A673 (cell line): ENCODE measurements at regions not wholly inside any gene's neighbourhood (a gene's known extent, or its start where the extent isn't known, plus 50 kb on each side); places are given as distances from the start of the nearest gene placed in this dataset.

Source experiments
- BruUV-seq: library from RNA; stranded (reverse); fragments of 400-500 nt; replicated peaks from 2 replicates; lab custom pipeline; 2021; lab: Mats Ljungman, UMichigan
- CTCF ChIA-PET: fragments of 300-600 bp; sonication (Branson Sonifier 250); formaldehyde crosslinking; loops from one replicate; lab custom pipeline; 2022; ENCODE audit warnings: antibody characterized with exemption; lab: Charles Lee
- POLR2A ChIA-PET: fragments of 300-600 bp; sonication (Branson Sonifier 250); formaldehyde crosslinking; loops from one replicate; lab custom pipeline; 2022; ENCODE audit warnings: antibody characterized with exemption; ENCODE audit not compliant: low non-redundant PET; lab: Charles Lee
- DNase-seq: peaks from one replicate; pipeline ENCODE4 v3.0.0-alpha.2; 2015; ENCODE audit warnings: low spot score
- H3K27ac ChIP-seq: fragments of 200-600 bp; sonication (generic); 2 replicates; pipeline ENCODE4 v1.5.1; 2016; ENCODE audit warnings: mixed run types, low read depth, mild to moderate bottlenecking, mixed read lengths, antibody characterized with exemption, low read length; ENCODE audit not compliant: poor library complexity, severe bottlenecking
- H3K27me3 ChIP-seq: fragments of 200-600 bp; sonication (generic); replicated peaks from 2 replicates; pipeline ENCODE4 v1.6.1; 2017; ENCODE audit warnings: mixed run types, low read depth, mild to moderate bottlenecking, mixed read lengths, antibody characterized with exemption, low read length; ENCODE audit not compliant: insufficient read depth, poor library complexity
- H3K36me3 ChIP-seq: fragments of 200-600 bp; sonication (generic); 2 replicates; pipeline ENCODE4 v1.6.1; 2016; ENCODE audit warnings: mixed run types, mild to moderate bottlenecking, mixed read lengths, antibody characterized with exemption, low read length; ENCODE audit not compliant: insufficient read depth, poor library complexity, severe bottlenecking
- H3K4me1 ChIP-seq: fragments of 200-600 bp; sonication (generic); 2 replicates; pipeline ENCODE4 v1.6.1; 2017; ENCODE audit warnings: mixed run types, mild to moderate bottlenecking, mixed read lengths, antibody characterized with exemption, low read length; ENCODE audit not compliant: insufficient read depth, poor library complexity, severe bottlenecking
- H3K4me3 ChIP-seq: fragments of 200-600 bp; sonication (generic); 2 replicates; pipeline ENCODE4 v1.5.1; 2016; ENCODE audit warnings: low read depth, mixed run types, mild to moderate bottlenecking, mixed read lengths, low read length; ENCODE audit not compliant: poor library complexity, severe bottlenecking
- H3K9me3 ChIP-seq: fragments of 200-600 bp; sonication (generic); 2 replicates; pipeline ENCODE4 v1.6.1; 2016; ENCODE audit warnings: mixed run types, low read depth, mild to moderate bottlenecking, mixed read lengths, antibody characterized with exemption, low read length; ENCODE audit not compliant: poor library complexity, severe bottlenecking
- EZH2 ChIP-seq: fragments of 200-600 bp; sonication (generic); IDR thresholded peaks from 2 replicates; pipeline ENCODE4 v1.6.1; 2017; ENCODE audit warnings: borderline replicate concordance, low read depth, mild to moderate bottlenecking, mixed read lengths, antibody characterized with exemption, low read length; ENCODE audit not compliant: poor library complexity, severe bottlenecking
- intact Hi-C: fragments of 100-400 bp; cut with micrococcal nuclease; formaldehyde crosslinking; loops from one replicate; pipeline ENCODE4 v1.10.0; 2022; ENCODE audit not compliant: unreplicated experiment
- TF ChIP-seq, protein P1 (sequence below): fragments of 300-800, 200-600 bp; sonication (generic); conservative IDR thresholded peaks from 2 replicates; pipeline ENCODE4 v1.5.1; 2017; ENCODE audit warnings: low read depth, mild to moderate bottlenecking, antibody characterized with exemption, low read length, moderate library complexity, mixed read lengths

DNA sequence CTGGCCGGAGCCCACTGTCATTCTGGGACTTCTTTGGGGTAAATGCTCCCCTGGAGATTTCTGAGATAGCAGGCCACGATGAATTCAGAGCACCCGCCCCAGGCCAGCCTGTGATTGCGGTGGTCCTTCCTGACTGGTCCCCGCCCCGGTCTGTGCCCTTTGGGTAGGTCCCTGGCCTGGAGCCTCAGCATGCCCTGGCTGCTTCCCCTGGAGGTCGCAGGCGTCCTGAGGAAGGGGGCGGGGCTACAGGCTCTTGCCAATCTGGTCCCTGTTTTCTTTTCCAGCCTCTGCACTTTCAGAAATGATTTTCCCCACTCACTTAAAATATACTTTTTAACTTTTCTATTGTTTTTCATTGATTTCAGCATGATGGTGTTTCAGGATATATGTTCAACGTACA lies 250.2 kb upstream of the ATP10A start:
- no peak overlapping the region for H3K4me3 ChIP-seq
- H3K9me3 ChIP-seq: peaks cover 30% of the 10 kb centered on the region
- no peak for DNase-seq
- no peak overlapping the region for H3K27ac ChIP-seq
- BruUV-seq: no TSS peak
- no peaks in the 10 kb centered on the region for H3K27me3 ChIP-seq
- ChIA-PET CTCF (no interaction called here), POLR2A (no interaction called here)
- intact Hi-C loops: no loop called here
- TF ChIP-seq EZH2: no peak
- TF ChIP-seq, protein P1, sequence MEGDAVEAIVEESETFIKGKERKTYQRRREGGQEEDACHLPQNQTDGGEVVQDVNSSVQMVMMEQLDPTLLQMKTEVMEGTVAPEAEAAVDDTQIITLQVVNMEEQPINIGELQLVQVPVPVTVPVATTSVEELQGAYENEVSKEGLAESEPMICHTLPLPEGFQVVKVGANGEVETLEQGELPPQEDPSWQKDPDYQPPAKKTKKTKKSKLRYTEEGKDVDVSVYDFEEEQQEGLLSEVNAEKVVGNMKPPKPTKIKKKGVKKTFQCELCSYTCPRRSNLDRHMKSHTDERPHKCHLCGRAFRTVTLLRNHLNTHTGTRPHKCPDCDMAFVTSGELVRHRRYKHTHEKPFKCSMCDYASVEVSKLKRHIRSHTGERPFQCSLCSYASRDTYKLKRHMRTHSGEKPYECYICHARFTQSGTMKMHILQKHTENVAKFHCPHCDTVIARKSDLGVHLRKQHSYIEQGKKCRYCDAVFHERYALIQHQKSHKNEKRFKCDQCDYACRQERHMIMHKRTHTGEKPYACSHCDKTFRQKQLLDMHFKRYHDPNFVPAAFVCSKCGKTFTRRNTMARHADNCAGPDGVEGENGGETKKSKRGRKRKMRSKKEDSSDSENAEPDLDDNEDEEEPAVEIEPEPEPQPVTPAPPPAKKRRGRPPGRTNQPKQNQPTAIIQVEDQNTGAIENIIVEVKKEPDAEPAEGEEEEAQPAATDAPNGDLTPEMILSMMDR: no peak
- no peaks in the 10 kb centered on the region for H3K36me3 ChIP-seq
- H3K4me1 ChIP-seq: no peaks in the 10 kb centered on the region

DNA sequence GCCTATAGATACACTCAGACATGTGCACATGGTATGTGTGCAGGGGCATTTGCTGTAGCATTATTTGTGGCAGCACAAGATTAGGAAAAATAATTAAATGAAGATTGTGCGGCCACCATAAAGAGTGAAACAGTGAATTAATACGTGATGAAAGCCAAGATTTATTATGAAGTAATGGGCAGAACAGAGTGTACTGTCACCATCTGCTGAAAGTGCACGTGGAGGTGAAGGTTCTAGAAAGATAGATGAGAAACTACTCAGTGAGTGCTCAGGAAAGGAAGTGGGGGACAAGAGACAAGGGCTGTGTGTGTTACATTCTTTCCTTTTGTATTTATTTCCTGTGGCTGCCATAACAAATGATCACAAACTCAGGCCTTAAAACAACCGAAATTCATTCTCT lies 246.1 kb upstream of the ATP10A start:
- no peak for DNase-seq
- TF ChIP-seq, protein P1: no peak
- no peak for TF ChIP-seq EZH2
- no peak overlapping the region for H3K4me3 ChIP-seq
- no peak overlapping the region for H3K27ac ChIP-seq
- intact Hi-C loops: no loop called here
- CTCF ChIA-PET: no interaction called here
- H3K27me3 ChIP-seq: no peaks in the 10 kb centered on the region
- H3K4me1 ChIP-seq: no peaks in the 10 kb centered on the region
- H3K9me3 ChIP-seq: peaks cover 47% of the 10 kb centered on the region
- no TSS peak for BruUV-seq
- H3K36me3 ChIP-seq: no peaks in the 10 kb centered on the region
- POLR2A ChIA-PET: no interaction called here

DNA sequence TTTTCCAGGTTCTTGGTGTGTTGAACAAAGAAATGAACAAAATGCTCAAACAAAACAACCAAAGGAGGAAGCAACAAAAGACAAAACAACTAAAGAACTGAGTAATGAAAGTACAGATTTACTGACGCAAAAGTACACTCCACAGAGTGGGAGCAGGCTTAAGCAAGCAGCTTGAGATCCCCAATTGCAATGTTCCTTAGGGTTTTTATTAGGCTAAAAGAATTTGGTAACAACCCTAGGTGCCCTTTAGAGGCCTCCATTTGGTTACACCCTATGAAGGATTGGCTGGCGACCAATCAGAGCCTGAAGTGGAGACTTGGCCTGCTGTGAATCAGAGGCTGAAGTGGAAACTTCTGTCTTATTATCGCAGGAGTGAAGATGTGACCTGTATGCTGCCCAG lies 243.4 kb upstream of the ATP10A start:
- TF ChIP-seq, protein P1: no peak
- TF ChIP-seq EZH2: no peak
- Histone ChIP-seq H3K27me3 (no peaks in the 10 kb centered on the region), H3K27ac (no peak overlapping the region), H3K36me3 (no peaks in the 10 kb centered on the region), H3K9me3 (peaks cover 42% of the 10 kb centered on the region), H3K4me3 (no peak overlapping the region), H3K4me1 (no peaks in the 10 kb centered on the region)
- no TSS peak for BruUV-seq
- POLR2A ChIA-PET: no interaction called here
- CTCF ChIA-PET: no interaction called here
- intact Hi-C loops: no loop called here
- DNase-seq: no peak
